Kasumi-1 (cell line): ENCODE measurements at regions not wholly inside any gene's neighbourhood (a gene's known extent, or its start where the extent isn't known, plus 50 kb on each side); places are given as distances from the start of the nearest gene placed in this dataset.
"Not testable (repeated sequence)": the region's sequence is repeated elsewhere in the genome, so short reads cannot be mapped to it uniquely, and the experiment has no call there.

Experiments used
- DNase-seq, 2 experiments: peaks; one replicate each; lab custom pipeline; 2025; lab: John Stamatoyannopoulos, UW

DNA sequence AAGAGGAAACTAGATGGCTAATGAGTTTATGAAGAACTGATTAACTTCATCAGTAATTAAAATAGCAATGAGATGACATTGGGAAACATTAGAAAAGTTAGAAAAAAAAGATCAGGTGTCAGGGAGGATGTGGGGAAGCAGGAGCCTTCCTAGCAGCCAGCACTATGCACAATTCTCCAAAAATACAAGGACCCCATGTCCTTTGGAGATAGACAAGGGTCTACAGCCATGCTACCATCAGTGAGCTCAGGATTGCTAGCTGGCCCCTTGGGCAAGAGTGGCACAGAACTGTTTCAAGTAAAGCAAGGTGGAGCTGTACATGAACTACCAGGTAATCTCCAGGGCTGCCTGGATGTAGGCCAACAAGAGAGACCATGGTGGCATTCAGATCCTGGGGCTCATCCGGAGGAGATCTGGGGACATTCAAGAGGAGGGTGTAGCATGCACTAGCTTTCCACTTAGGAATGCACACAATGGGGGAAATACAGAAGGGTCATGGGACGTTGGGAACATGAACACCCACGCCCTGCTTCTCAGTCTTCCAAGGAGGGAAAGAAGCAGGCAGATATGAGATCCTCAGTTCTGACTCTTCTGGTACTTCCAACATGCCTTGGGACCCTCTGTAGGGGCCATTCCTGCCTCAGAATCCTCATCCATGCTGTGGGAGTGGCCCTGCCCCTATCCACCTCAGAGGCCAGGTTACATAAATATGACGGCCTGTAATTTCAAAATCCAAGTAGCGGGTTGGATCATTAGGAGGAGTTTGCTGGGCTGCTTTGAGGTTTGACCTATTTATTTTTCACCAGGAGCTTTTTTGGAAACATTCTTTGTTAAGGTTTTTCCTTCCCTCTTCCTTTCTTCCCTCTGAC is 82.2 kb upstream of the HABP2 start:
- DNase-seq = no peak

DNA sequence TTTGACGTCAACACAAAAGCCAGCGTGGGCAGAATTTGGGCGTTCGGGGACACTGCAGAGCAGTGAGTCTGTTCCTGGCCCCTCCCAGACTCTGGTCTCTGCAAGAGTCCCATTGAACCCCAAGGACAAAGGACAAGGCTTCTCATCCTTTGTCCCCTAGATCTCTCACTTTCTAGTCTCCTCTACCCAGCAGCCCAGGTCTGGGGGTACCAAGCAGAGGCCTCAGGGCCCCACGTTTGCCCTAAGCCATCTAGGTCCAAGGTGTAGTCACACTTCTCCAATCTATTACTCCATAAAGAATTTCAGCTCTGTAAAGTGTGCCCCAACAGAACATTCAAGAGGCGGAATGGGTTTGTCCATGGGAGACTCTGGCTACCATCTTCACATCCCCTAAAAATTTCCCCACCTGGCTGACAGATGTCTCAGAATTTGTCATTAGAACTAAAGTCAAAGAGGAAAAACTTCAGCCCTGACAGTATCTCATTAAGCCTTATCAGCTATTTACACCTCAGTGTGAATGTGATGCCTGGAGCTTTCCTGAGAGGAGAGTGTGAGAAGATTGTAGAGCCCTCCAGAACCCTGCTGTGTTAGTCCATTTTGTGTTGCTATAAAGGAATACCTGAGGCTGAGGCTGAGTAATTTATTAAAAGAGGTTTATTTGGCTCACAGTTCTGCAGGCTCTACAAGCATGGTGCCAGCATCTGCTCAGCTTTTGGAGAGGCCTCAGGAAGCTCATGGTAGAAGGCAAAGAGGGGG is 81.4 kb upstream of the HABP2 start:
- no peak for DNase-seq

DNA sequence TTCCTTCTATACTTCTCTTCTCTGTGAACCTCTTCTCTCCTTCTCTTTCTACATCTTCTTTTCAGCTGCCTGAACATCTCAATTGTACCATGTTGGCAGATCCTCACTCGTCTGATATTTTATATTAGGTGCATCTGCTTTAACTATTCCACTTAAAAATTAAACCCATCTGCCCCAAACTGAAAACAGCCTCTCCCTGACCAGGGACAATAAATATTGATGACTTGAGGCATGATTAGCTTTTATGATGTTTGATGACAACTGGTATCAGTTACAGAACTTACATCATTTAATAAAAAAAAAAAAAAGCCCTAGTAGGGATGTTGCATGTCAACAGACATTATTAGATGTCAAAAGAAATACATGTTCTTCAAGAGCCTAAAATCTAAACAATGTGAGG is 79.8 kb upstream of the HABP2 start:
- DNase-seq = no peak

DNA sequence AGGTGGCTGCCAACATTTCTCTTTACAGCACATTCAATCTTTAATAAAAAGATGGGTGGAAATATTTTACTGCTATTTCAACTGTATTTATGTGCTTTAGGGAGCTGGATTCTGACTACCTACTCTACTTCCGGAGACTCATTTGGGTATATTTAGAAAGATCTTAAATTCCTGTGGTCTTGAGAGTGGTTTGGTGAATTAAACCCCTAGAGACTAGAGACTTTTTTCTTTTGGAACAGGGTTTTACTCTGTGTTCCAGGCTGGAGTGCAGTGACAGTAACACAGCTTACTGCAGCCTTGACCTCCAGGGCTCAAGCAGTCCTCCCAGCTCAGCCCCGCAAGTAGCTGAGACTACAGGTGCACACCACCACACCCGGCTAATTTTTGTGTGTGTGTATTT is 79.0 kb upstream of the HABP2 start:
- no peak for DNase-seq

DNA sequence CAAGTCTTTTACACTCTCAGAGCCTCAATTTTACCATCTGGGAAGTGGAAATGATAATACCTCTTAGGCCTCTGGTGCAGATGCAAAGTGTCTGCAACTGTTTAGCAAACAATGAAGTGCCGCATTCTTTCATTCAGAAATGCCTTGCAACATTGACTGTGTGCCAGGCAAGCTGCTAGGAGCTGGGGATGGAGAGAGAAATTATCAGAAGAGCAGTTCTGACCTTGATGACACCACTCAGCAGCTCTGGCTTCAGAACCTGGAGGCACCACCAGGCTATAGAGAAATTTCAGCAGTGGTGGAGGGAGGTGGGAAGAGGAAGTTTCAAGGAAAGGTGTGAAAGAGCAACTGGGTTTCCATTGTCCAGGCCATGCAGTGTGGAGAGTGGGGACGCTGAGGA is 78.1 kb upstream of the HABP2 start:
- DNase-seq = no peak

DNA sequence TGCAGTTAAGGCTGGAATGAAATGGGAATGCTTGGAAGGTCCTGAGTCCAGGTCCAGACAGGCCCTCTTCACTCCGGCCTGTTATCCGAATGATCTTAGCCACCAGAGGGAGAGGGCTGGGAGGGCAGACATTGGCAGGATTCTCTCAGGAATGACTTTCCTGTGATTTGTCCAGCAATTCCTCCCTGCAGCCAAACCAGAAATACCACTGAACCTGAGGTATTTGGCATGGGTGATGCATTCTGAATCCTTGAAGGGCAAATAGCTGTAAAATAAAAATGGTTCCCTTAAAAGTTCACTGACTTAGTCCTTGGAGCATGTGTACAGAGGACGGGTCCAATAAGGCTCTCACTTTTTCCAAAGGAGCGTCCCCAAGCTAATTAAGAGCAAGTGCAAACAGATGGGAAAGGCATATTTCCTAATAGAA is 77.5 kb upstream of the HABP2 start:
- no peak for DNase-seq

DNA sequence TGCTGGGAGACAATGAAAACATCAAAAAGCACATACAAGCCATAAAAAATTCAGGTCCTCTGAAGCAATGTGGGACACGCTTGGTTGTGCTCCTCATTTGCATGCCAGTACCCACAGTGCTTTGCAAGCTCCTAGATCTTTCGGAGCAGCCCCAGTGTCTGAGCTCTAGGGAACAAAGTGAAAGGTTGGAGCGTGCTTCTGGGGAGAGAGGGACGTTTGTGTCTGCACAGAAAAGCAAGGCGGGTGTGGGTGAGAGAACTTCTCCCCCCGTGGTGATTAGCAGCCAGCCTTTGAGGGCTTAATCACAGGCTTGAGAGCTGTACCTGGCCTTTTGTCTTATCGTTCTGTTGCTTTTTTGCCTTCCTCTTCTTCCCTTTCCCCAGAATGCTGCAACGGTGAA is 76.7 kb upstream of the HABP2 start:
- no peak for DNase-seq

DNA sequence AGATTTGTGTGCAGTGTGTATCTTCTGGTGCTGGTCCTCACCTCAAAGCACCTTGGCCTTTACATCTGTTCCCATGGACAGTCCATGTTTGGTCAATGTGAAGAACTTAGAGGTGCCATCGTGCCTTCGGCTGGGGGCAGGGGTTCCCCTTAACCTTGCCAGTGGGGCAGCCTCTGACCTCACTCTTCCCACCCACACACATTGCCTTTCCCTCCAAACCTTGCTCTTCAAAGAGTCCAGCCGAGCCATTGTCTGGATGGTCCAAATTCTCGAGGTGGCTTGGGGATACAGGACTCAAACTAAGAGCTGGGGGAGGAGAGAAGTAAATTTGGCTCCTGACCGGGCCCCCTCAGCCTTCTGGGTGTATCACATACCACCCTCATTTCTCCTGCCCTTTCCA is 76.2 kb upstream of the HABP2 start:
- DNase-seq = no peak

DNA sequence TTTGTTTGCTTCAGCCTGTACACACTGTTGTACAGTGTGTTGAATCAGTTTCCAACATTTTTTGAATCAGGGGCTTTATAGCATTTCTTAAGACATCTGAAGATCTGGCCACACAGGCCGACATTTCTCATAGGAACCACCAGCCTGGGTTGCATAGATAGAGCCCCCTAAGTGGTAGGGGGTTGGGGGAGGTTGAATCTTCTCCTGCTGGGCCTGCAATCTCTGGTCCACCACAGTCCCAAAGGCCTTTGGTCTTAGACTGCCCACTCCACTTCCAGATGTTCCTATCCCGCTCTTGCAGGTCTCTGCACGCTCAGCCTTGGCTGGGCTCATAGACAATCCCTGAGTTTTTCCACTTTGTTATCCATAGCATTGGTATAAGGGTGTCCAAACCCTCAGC is 75.4 kb upstream of the HABP2 start:
- no peak for DNase-seq

DNA sequence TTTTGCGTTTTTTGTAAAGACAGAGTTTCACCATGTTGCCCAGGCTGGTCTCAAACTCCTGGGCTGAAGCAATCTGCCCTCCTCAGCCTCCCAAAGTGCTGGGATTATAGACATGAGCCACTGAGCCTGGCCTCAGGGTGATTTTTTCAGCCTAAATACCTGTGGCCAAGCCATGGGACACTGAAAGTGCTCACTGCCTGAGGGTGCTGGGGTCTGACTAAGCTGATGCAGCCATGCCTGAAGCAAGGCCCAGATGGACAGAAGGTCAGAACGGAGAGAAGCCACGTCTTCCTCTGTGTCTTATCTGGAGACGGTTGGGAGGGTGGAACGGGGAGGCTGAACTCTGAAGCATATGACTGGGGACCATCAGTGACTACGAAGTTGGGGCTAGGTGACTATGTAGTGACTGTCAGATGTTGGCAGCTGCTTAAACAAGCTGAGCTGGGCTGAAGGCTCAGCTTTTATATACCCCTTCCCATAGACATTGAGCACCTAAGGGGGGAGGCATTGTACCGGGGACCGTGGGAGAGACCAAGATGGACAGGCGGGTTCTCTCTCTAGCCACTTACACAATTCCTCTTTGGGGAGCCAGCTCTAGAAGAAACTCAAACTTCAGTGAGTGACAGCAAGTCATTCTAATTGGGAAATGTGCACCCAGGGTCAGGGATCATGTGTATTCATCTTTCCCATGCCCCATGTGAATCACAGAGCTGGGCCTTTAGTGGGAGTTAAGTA is 73.3 kb upstream of the HABP2 start:
- no peak for DNase-seq

DNA sequence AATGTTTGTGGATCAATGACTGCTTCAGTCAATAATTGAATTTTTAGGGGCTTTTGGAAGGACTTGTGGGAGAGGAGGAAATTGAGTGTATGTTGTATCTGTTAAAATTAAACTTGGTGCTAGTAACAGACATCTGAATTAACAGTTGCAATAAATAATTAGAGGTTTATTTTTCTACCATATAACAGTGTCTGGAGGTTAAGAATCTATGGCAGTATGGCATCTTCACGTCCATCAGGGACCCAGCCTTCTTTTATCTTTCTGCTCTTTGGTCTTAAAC is 72.8 kb upstream of the HABP2 start:
- no peak for DNase-seq

DNA sequence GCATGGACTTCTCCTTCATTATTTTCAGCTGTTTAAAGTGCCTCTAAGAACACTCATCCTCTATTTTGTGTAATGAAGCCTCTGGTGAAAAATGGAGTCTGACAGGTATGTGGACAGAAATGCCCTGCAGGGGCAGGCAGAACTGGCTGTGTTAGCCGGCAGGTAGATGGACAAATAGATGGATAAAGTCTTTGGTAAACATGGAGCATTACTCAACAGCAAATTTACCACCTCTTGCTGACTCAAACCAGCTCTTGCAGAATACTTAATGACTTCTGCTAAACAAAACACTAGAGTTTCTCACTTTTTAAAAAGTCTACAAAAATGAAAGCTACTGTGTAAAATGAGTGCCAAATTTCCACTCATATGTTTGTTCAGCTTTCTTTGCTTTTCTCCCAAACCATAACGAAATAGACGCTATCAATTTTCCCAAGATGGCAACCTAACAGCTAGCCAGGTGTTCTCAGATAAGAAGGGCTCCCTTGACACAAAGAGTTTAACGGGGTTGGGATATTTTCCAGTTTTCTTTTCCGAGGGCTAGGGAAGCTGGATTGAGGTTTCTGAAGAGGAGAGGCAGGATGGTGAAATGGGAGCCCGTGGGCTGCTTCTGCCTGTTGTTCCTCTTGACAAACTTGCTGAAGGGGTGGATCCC is 71.9 kb upstream of the HABP2 start:
- DNase-seq = no peak

DNA sequence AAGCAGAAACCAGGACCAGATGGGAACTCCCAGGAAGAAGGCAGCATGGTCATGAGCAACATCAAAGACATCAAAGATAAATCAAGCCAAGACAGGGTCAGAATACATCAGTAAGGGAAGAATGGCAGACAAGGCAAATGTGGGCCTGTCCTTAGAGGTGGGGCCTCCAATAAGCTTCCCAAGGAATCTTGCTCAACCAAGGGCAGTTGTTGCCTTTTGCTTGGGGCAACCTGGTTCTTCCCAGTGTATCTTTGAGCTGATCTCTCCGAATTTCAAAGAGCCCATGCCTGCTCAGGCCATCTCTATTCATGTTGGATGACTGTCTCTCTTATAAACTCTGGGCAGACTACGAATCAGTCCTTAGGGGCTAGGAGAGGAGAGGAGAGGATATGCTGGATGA is 68.4 kb upstream of the HABP2 start:
- no peak for DNase-seq

DNA sequence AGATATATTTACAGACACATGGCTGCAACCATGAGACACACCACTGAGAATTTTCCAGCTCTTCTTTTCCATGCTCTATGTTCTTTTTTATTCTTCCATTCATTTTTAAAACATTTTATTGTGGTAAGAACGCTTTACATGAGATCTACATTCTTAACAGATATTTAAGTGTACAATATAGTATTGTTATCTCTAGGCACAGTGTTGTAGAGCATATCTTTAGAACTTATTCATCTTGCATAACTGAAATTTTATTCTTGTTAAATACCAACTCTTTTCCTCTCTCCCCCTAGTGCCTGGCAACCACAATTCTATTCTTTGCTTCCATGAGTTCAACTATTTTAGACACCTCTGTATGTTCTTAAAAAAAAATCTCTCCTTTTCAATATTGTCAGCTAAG is 67.1 kb upstream of the HABP2 start:
- no peak for DNase-seq

DNA sequence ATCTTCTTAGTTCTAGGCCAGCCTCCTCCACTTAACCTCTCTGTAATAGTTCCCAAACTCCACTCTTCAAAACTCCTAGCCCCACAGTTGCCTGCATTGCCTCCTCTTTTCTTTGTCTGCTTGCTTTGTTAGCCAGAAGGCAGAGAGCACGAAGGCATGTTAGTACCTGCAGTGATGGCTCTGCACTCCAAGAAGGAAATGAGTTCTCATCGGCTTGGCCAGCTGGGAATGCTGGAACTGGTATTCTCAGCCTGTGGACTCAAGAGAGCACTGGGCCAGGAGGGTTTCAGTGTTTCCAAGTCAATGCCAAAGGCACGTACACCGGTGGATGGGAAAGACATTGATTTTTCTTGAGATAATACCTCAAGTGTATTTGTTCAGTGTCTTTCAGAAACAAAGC is 66.3 kb upstream of the HABP2 start:
- no peak for DNase-seq

DNA sequence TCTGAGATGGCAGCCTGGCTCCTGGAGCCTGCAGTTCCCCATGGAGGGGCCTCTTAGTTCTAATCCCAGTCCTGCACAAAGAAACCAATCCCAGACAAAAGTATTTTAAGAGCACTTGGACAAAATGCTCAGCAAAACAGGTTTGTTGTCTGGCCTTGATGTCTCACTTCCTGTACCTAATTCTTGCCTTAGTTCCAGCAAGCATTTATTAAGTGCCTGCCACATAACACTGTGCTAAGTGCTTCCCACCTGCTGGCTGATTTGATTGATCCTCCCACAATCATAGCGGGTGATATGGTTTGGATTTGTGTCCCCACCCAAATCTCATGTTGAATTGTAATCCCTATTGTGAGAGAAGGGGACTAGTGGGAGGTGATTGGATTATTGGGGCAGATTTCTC is 65.7 kb upstream of the HABP2 start:
- DNase-seq = no peak

DNA sequence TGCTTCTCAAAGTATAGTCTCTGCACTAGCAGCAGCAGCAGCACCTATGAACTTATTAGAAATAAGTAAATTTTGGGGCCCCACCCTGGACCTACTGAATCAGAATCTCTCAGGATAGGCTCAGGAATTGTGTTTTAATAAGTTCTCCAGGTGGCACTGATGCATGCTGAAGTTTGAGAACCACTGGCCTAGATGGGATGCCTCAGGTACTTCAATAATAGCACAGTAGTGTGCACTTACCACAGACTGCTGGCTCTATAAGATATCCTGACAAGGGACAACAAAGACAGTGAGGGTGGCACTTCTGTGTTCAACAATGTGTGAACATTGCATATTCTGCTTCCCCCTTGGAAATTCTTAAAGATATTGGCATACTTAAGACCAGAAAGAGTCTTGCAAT is 64.7 kb upstream of the HABP2 start:
- no peak for DNase-seq

DNA sequence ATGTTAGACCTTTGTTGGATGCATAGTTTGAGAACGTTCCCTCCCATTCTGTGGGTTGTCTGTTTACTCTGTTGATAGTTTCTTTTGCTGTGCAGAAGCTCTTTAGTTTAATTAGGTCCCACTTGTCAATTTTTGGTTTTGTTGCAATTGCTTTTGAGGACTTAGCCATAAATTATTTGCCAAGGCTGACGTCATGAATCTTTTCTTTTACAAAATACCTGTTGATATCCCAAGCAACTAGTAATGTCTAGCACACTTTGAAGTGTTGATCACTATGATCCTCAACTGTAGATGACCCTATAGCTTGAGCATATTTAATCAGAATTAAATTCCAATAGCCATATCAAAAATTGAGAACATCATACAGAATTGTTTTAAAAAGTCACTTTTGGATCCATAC is 63.3 kb upstream of the HABP2 start:
- DNase-seq = not testable (repeated sequence)

DNA sequence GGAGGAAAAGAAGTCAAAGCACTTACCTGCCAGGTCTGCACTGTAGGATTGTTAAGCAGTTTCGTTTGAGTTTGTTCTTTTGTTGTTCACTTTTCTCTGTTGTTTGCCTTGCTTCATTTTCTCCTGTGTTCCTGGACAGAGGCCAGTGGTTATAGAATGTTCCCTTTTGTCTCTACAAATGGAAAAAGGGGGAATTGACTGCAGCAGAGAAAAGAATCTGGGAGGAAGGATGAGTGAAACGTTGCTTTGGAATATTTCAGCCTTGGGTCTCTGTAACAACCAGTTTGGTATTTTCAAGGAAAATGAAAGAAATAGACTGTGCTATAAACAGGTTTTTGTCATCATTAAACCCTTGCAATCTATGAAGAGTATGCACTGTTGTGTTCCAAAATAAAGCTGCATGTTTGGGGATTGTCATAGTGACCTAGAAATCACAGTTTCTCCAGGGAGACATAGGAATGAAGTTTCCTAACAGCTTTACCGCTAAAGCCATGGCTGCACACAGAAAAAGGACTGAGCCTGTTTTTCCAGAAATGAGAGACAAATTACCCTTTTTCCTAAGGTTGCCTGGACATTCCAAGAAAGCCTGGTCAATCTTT is 60.8 kb upstream of the HABP2 start:
- DNase-seq = no peak

DNA sequence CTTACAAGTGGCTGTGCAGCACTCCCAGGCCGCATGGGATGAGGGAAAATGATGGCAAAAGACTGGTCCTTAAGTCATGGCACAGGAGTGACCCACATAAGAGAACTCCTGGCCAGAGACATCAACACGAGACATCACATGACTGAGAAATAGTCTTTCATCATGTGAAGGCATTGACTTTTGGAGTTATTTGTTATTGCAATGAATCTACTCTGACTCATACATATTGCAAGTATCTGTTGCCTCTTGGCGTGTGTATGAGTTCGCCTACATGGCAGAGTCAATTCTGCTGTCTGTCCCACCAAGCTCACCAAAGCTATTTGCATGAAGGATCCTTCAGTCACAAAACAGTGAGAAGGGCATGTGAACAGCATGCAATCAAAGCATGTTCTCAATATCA is 59.7 kb upstream of the HABP2 start:
- DNase-seq = no peak

DNA sequence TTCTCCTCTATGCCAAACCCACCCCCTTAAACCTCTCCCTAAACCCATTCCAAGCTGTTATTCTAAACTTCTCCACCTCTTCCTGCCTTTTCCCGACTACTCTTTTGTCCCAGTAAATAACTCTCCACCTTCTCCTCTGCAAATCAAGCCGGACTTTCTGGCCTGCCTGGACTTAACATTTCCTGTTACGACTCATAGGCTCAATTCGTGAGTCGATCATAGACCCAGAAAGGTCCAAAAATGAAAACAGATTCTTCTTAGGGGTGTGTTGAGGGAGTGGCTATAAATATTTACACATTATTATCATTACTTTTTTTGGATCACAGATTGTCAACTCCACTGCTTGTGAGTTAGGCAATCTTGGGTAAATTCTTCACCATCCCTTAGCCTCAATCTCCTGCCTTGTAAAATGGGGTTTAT is 59.0 kb upstream of the HABP2 start:
- DNase-seq = no peak

DNA sequence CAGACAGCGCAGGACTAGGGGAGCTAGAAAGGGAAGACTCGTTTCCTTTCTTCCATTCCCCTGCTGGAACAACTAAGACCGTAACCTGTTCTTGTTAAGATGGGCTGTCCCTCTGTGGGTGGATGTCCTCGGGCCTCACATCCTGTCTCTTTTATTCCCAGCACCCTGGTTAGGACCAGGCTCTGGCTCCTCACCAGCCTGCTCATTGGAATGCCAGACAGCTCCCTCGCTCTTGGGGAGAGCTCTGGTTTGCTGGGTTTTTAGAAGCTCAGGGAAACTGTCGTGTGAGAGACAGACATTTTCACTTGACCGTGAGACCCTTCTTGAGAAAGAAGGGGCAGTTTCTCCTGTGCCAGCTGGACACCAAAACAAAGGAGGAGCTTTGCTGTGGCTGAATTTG is 58.1 kb upstream of the HABP2 start:
- DNase-seq = no peak
